Hepatocyte (in vitro differentiated cells): ENCODE measurements at regions not wholly inside any gene's neighbourhood (a gene's known extent, or its start where the extent isn't known, plus 50 kb on each side); places are given as distances from the start of the nearest gene placed in this dataset.
A peak's percentile ranks its signal among the peaks of the same experiment; 100 is the strongest.

Experiments
- DNase-seq: peaks from one replicate; pipeline ENCODE4 v3.0.0-alpha.2; 2016; ENCODE audit warnings: low spot score
- H2AFZ ChIP-seq: fragments of 200-600 bp; sonication (generic); 2 replicates; pipeline ENCODE4 v1.6.0; 2016; ENCODE audit warnings: antibody characterized with exemption, mild to moderate bottlenecking
- H3K27ac ChIP-seq: fragments of 200-600 bp; sonication (generic); 2 replicates; pipeline ENCODE4 v1.5.1; 2016; ENCODE audit warnings: mild to moderate bottlenecking
- H3K27me3 ChIP-seq: fragments of 200-600 bp; sonication (generic); 2 replicates; pipeline ENCODE4 v1.6.1; 2016
- H3K36me3 ChIP-seq: fragments of 200-600 bp; sonication (generic); replicated peaks from 2 replicates; pipeline ENCODE4 v1.5.1; 2016; ENCODE audit warnings: low read depth; ENCODE audit not compliant: insufficient read depth
- H3K4me1 ChIP-seq: fragments of 200-600 bp; sonication (generic); 2 replicates; pipeline ENCODE4 v1.5.1; 2016; ENCODE audit warnings: mild to moderate bottlenecking, moderate library complexity; ENCODE audit not compliant: insufficient read depth
- H3K4me2 ChIP-seq: fragments of 200-600 bp; sonication (generic); 2 replicates; pipeline ENCODE4 v1.6.0; 2016
- H3K4me3 ChIP-seq: fragments of 200-600 bp; sonication (generic); 2 replicates; pipeline ENCODE4 v1.5.1; 2016; ENCODE audit warnings: mild to moderate bottlenecking
- H3K79me2 ChIP-seq: fragments of 200-600 bp; sonication (generic); 2 replicates; pipeline ENCODE4 v1.6.0; 2017; ENCODE audit warnings: mild to moderate bottlenecking
- H3K9me2 ChIP-seq: fragments of 200-600 bp; sonication (generic); replicated peaks from 2 replicates; pipeline ENCODE4 v1.6.0; 2017; ENCODE audit warnings: mild to moderate bottlenecking; ENCODE audit not compliant: insufficient read depth
- H3K9me3 ChIP-seq: fragments of 200-600 bp; sonication (generic); 2 replicates; pipeline ENCODE4 v1.5.1; 2016; ENCODE audit warnings: low read depth, mild to moderate bottlenecking
- H4K20me1 ChIP-seq: fragments of 200-600 bp; sonication (generic); 2 replicates; pipeline ENCODE4 v1.6.0; 2016; ENCODE audit warnings: mild to moderate bottlenecking; ENCODE audit not compliant: insufficient read depth, poor library complexity, severe bottlenecking
- CTCF ChIP-seq: fragments of 200-600 bp; sonication (generic); IDR thresholded peaks from 2 replicates; pipeline ENCODE4 v1.5.1; 2016; ENCODE audit warnings: antibody characterized with exemption, mild to moderate bottlenecking; ENCODE audit not compliant: poor library complexity
- EZH2 ChIP-seq: fragments of 200-600 bp; sonication (generic); IDR thresholded peaks from 2 replicates; pipeline ENCODE4 v1.6.1; 2016; ENCODE audit warnings: antibody characterized with exemption, mild to moderate bottlenecking, borderline replicate concordance
- EZH2phosphoT487 ChIP-seq: fragments of 200-600 bp; sonication (generic); IDR thresholded peaks from one replicate; pipeline ENCODE4 v1.6.1; 2018; ENCODE audit warnings: antibody characterized with exemption, mild to moderate bottlenecking, low read depth, moderate library complexity; ENCODE audit not compliant: unreplicated experiment, severe bottlenecking
- WGBS: methylation state at CpG from one replicate; pipeline ENCODE4 v1.1.6; 2016; ENCODE audit warnings: low lambda C conversion rate; ENCODE audit errors: missing lambda C conversion rate; 5-methylcytosine and 5-hydroxymethylcytosine counted together

DNA sequence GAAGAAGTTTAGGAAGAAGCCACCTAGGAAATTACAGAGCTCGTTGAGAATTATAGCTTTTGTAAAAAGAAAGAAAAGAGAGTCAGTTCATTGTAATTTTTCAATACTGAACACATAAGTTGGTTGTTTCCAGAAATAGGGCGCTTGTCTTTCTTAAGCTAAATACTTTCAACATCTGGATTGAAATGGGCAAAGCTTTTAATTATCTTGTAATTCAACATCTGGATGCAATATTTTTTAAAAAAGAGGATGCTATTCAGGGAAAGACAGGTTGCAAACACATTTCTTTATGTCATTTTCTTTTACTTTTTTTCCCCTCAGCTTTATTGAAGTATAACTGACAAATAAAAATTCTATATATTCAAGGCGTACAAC lies 100.7 kb upstream of the TRPC7 start:
- no peaks in the 10 kb centered on the region for H3K79me2 ChIP-seq
- no peak overlapping the region for H3K27ac ChIP-seq
- H3K36me3 ChIP-seq, result no peaks in the 10 kb centered on the region
- no peaks in the 10 kb centered on the region for H3K9me2 ChIP-seq
- 71% methylated on average over 3 of the region's 3 CpGs for WGBS
- no peak for TF ChIP-seq EZH2
- no peak for TF ChIP-seq EZH2phosphoT487
- no peak for TF ChIP-seq CTCF
- no peaks in the 10 kb centered on the region for H3K4me1 ChIP-seq
- no peak overlapping the region for H2AFZ ChIP-seq
- no peak for DNase-seq
- no peaks in the 10 kb centered on the region for H3K27me3 ChIP-seq
- no peaks in the 10 kb centered on the region for H4K20me1 ChIP-seq
- no peak overlapping the region for H3K4me3 ChIP-seq
- H3K9me3 ChIP-seq, result no peaks in the 10 kb centered on the region
- no peak overlapping the region for H3K4me2 ChIP-seq

DNA sequence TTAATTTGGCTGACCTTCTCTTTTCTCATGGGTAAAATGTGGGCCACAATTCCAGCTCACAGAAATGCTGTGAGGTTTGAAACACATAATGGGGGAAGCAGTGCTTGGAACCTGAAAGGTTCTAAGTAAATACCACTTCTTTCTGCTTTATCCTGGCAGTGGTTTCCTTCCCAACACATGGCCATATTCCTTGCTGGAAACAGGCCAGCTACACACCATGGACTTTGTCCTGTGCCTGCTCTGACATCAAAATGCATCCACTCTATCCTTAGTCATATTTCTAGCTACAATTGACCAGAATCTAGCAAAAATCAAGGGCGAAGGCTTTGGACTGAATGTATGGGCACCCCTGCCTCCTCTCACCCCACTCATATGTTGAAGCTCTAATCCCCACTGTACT lies 93.1 kb upstream of the TRPC7 start:
- H3K27ac ChIP-seq, result no peak overlapping the region
- no peaks in the 10 kb centered on the region for H3K79me2 ChIP-seq
- no peak overlapping the region for H2AFZ ChIP-seq
- no peaks in the 10 kb centered on the region for H4K20me1 ChIP-seq
- peak; percentile 10 for DNase-seq
- H3K9me2 ChIP-seq, result no peaks in the 10 kb centered on the region
- no peaks in the 10 kb centered on the region for H3K9me3 ChIP-seq
- H3K36me3 ChIP-seq, result no peaks in the 10 kb centered on the region
- no peak overlapping the region for H3K4me2 ChIP-seq
- H3K4me1 ChIP-seq, result no peaks in the 10 kb centered on the region
- no peak overlapping the region for H3K4me3 ChIP-seq
- H3K27me3 ChIP-seq, result no peaks in the 10 kb centered on the region
- TF ChIP-seq EZH2phosphoT487 (no peak), CTCF (no peak), EZH2 (no peak)
- WGBS, result 100% methylated on average over 1 of the region's 1 CpG

GRCh38 chr5:136457390-136458013 lies 92.2 kb upstream of the TRPC7 start:
- no peak overlapping the region for H3K4me2 ChIP-seq
- no peaks in the 10 kb centered on the region for H3K9me2 ChIP-seq
- no peaks in the 10 kb centered on the region for H3K9me3 ChIP-seq
- H3K36me3 ChIP-seq, result no peaks in the 10 kb centered on the region
- no peak overlapping the region for H3K4me3 ChIP-seq
- TF ChIP-seq CTCF (no peak), EZH2 (no peak)
- H3K27me3 ChIP-seq, result no peaks in the 10 kb centered on the region
- H4K20me1 ChIP-seq, result no peaks in the 10 kb centered on the region
- DNase-seq, result peak; percentile 27
- no peaks in the 10 kb centered on the region for H3K4me1 ChIP-seq
- H3K79me2 ChIP-seq, result no peaks in the 10 kb centered on the region
- H3K27ac ChIP-seq, result no peak overlapping the region
- WGBS, result 75% methylated on average over 2 of the region's 2 CpGs
- H2AFZ ChIP-seq, result no peak overlapping the region

GRCh38 chr5:136455409-136455808 lies 90.1 kb upstream of the TRPC7 start:
- 68% methylated on average over 1 of the region's 1 CpG for WGBS
- no peaks in the 10 kb centered on the region for H3K9me3 ChIP-seq
- H4K20me1 ChIP-seq, result no peaks in the 10 kb centered on the region
- H3K27me3 ChIP-seq, result no peaks in the 10 kb centered on the region
- no peaks in the 10 kb centered on the region for H3K9me2 ChIP-seq
- no peak for DNase-seq
- H3K27ac ChIP-seq, result no peak overlapping the region
- H3K4me3 ChIP-seq, result no peak overlapping the region
- H3K79me2 ChIP-seq, result no peaks in the 10 kb centered on the region
- no peaks in the 10 kb centered on the region for H3K4me1 ChIP-seq
- H3K36me3 ChIP-seq, result no peaks in the 10 kb centered on the region
- TF ChIP-seq EZH2 (no peak), EZH2phosphoT487 (no peak), CTCF (no peak)
- no peak overlapping the region for H2AFZ ChIP-seq
- H3K4me2 ChIP-seq, result no peak overlapping the region
